ENCODE measurements at regions not wholly inside any gene's neighbourhood (a gene's known extent, or its start where the extent isn't known, plus 50 kb on each side); places are given as distances from the start of the nearest gene placed in this dataset.

GRCh38 chr6:142651384-142651783 is 293.6 kb downstream of the HIVEP2 start:
- H3K27me3 ChIP-seq = no peaks in the 10 kb centered on the region
- no peaks in the 10 kb centered on the region for H3K9me3 ChIP-seq
- TF ChIP-seq CTCF (IDR thresholded peaks at IDR 0.05) = no peak
- no peak for TF ChIP-seq POLR2AphosphoS5 (IDR thresholded peaks at IDR 0.05; ENCODE audit: insufficient read depth in 1 of 2, low read depth in 1 of 2)
- no peak for TF ChIP-seq POLR2A (IDR thresholded peaks at IDR 0.05)
- H3K4me3 ChIP-seq = no peak overlapping the region
- DNase-seq (ENCODE audit: extremely low spot score in 2 of 2) = no peak
- intact Hi-C loops (cut with DNase I) = no loop called here
- no peaks in the 10 kb centered on the region for H3K4me1 ChIP-seq
- H3K27ac ChIP-seq = no peak overlapping the region
- H3K36me3 ChIP-seq = no peaks in the 10 kb centered on the region

- H3K27ac ChIP-seq = no peak overlapping the region
- H3K9me3 ChIP-seq = no peaks in the 10 kb centered on the region
- no peak for DNase-seq (ENCODE audit: extremely low spot score in 2 of 2)
- intact Hi-C loops (cut with DNase I) = no loop called here
- no peaks in the 10 kb centered on the region for H3K27me3 ChIP-seq
- no peaks in the 10 kb centered on the region for H3K4me1 ChIP-seq
- no peak overlapping the region for H3K4me3 ChIP-seq
- TF ChIP-seq POLR2AphosphoS5 (IDR thresholded peaks at IDR 0.05; ENCODE audit: insufficient read depth in 1 of 2, low read depth in 1 of 2) (no peak), CTCF (IDR thresholded peaks at IDR 0.05) (no peak), POLR2A (IDR thresholded peaks at IDR 0.05) (no peak)
- no peaks in the 10 kb centered on the region for H3K36me3 ChIP-seq
Observed at GRCh38 chr6:142653710-142654420, 291.1 kb downstream of the HIVEP2 start.

- Histone ChIP-seq H3K4me3 (no peak overlapping the region), H3K27me3 (no peaks in the 10 kb centered on the region), H3K9me3 (no peaks in the 10 kb centered on the region), H3K27ac (no peak overlapping the region), H3K4me1 (no peaks in the 10 kb centered on the region), H3K36me3 (no peaks in the 10 kb centered on the region)
- intact Hi-C loops (cut with DNase I) = no loop called here
- no peak for DNase-seq (ENCODE audit: extremely low spot score in 2 of 2)
- TF ChIP-seq POLR2AphosphoS5 (IDR thresholded peaks at IDR 0.05; ENCODE audit: insufficient read depth in 1 of 2, low read depth in 1 of 2) (no peak), POLR2A (IDR thresholded peaks at IDR 0.05) (no peak), CTCF (IDR thresholded peaks at IDR 0.05) (no peak)
Observed at GRCh38 chr6:142659661-142660060, 285.3 kb downstream of the HIVEP2 start.

- intact Hi-C loops (cut with DNase I) = no loop called here
- TF ChIP-seq CTCF (IDR thresholded peaks at IDR 0.05) = no peak
- H3K27ac ChIP-seq = no peak overlapping the region
- H3K27me3 ChIP-seq = no peaks in the 10 kb centered on the region
- H3K9me3 ChIP-seq = no peaks in the 10 kb centered on the region
- H3K4me3 ChIP-seq = no peak overlapping the region
- H3K36me3 ChIP-seq = no peaks in the 10 kb centered on the region
- no peak for DNase-seq (ENCODE audit: extremely low spot score in 2 of 2)
- H3K4me1 ChIP-seq = no peaks in the 10 kb centered on the region
Observed at GRCh38 chr6:142665393-142665792, 279.6 kb downstream of the HIVEP2 start.

- no peak for DNase-seq (ENCODE audit: extremely low spot score in 2 of 2)
- Histone ChIP-seq H3K36me3 (no peaks in the 10 kb centered on the region), H3K4me3 (no peak overlapping the region), H3K27ac (no peak overlapping the region), H3K4me1 (no peaks in the 10 kb centered on the region), H3K9me3 (no peaks in the 10 kb centered on the region), H3K27me3 (no peaks in the 10 kb centered on the region)
- intact Hi-C loops (cut with DNase I) = no loop called here
- TF ChIP-seq POLR2A (IDR thresholded peaks at IDR 0.05) (no peak), CTCF (IDR thresholded peaks at IDR 0.05) (no peak), POLR2AphosphoS5 (IDR thresholded peaks at IDR 0.05; ENCODE audit: insufficient read depth in 1 of 2, low read depth in 1 of 2) (no peak)
Observed at GRCh38 chr6:142666599-142667185, 278.3 kb downstream of the HIVEP2 start.
